KMS-11 (cell line): ENCODE measurements at regions not wholly inside any gene's neighbourhood (a gene's known extent, or its start where the extent isn't known, plus 50 kb on each side); places are given as distances from the start of the nearest gene placed in this dataset.

Experiments used
- H2AFZ ChIP-seq: fragments of 200-600 bp; sonication (generic); 2 replicates; pipeline ENCODE4 v1.6.1; 2016; ENCODE audit warnings: antibody characterized with exemption, mixed run types, low read depth
- H3K27ac ChIP-seq: fragments of 200-600 bp; sonication (generic); 2 replicates; pipeline ENCODE4 v1.6.1; 2016; ENCODE audit warnings: mild to moderate bottlenecking, mixed run types
- H3K27me3 ChIP-seq: fragments of 200-600 bp; sonication (generic); 2 replicates; pipeline ENCODE4 v1.6.1; 2017; ENCODE audit warnings: mild to moderate bottlenecking, low read depth, mixed run types, moderate library complexity; ENCODE audit not compliant: insufficient read depth
- H3K36me3 ChIP-seq: fragments of 200-600 bp; sonication (generic); 2 replicates; pipeline ENCODE4 v1.6.1; 2017; ENCODE audit warnings: mild to moderate bottlenecking, mixed run types; ENCODE audit not compliant: insufficient read depth
- H3K4me1 ChIP-seq: fragments of 200-600 bp; sonication (generic); 2 replicates; pipeline ENCODE4 v1.6.1; 2016; ENCODE audit warnings: mild to moderate bottlenecking, low read depth, mixed run types; ENCODE audit not compliant: poor library complexity, severe bottlenecking
- H3K4me2 ChIP-seq: fragments of 200-600 bp; sonication (generic); 2 replicates; pipeline ENCODE4 v1.7.0; 2016; ENCODE audit warnings: mild to moderate bottlenecking, mixed run types
- H3K4me3 ChIP-seq: fragments of 200-600 bp; sonication (generic); IDR thresholded peaks from 2 replicates; pipeline ENCODE4 v1.6.1; 2017; ENCODE audit warnings: low read depth, low read length, mixed read lengths; ENCODE audit not compliant: insufficient read depth
- H3K79me2 ChIP-seq: fragments of 200-600 bp; sonication (generic); 2 replicates; pipeline ENCODE4 v1.6.1; 2016; ENCODE audit warnings: low read depth, mixed run types; ENCODE audit not compliant: insufficient read depth
- H3K9ac ChIP-seq: fragments of 200-600 bp; sonication (generic); 2 replicates; pipeline ENCODE4 v1.6.1; 2016; ENCODE audit warnings: mild to moderate bottlenecking, mixed run types
- H4K20me1 ChIP-seq: fragments of 200-600 bp; sonication (generic); 2 replicates; pipeline ENCODE4 v1.6.1; 2016; ENCODE audit warnings: mild to moderate bottlenecking, mixed run types; ENCODE audit not compliant: insufficient read depth
- CTCF ChIP-seq: fragments of 200-600 bp; sonication (generic); conservative IDR thresholded peaks from 2 replicates; pipeline ENCODE4 v1.6.1; 2017; ENCODE audit warnings: low read depth, mild to moderate bottlenecking, antibody characterized with exemption, low read length, moderate library complexity, mixed read lengths

GRCh38 chr18:47506897-47507296 is 255.4 kb upstream of the SKOR2 start:
- no peak overlapping the region for H2AFZ ChIP-seq
- no peaks in the 10 kb centered on the region for H3K27me3 ChIP-seq
- H3K36me3 ChIP-seq: no peaks in the 10 kb centered on the region
- no peak overlapping the region for H3K4me3 ChIP-seq
- H3K4me2 ChIP-seq: no peak overlapping the region
- no peak overlapping the region for H3K9ac ChIP-seq
- no peaks in the 10 kb centered on the region for H4K20me1 ChIP-seq
- TF ChIP-seq CTCF: no peak
- no peak overlapping the region for H3K27ac ChIP-seq
- no peaks in the 10 kb centered on the region for H3K4me1 ChIP-seq
- no peaks in the 10 kb centered on the region for H3K79me2 ChIP-seq

GRCh38 chr18:47501946-47502345 is 250.5 kb upstream of the SKOR2 start:
- Histone ChIP-seq H3K4me1 (no peaks in the 10 kb centered on the region), H2AFZ (no peak overlapping the region), H4K20me1 (no peaks in the 10 kb centered on the region), H3K36me3 (no peaks in the 10 kb centered on the region), H3K79me2 (no peaks in the 10 kb centered on the region), H3K9ac (no peak overlapping the region), H3K27ac (no peak overlapping the region), H3K27me3 (no peaks in the 10 kb centered on the region), H3K4me2 (no peak overlapping the region), H3K4me3 (no peak overlapping the region)
- TF ChIP-seq CTCF: no peak

- TF ChIP-seq CTCF: no peak
- H3K79me2 ChIP-seq: no peaks in the 10 kb centered on the region
- H4K20me1 ChIP-seq: no peaks in the 10 kb centered on the region
- no peaks in the 10 kb centered on the region for H3K36me3 ChIP-seq
- no peak overlapping the region for H3K4me3 ChIP-seq
- H2AFZ ChIP-seq: no peak overlapping the region
- H3K27me3 ChIP-seq: no peaks in the 10 kb centered on the region
- no peaks in the 10 kb centered on the region for H3K4me1 ChIP-seq
- no peak overlapping the region for H3K4me2 ChIP-seq
- no peak overlapping the region for H3K27ac ChIP-seq
- H3K9ac ChIP-seq: no peak overlapping the region
Observed at GRCh38 chr18:47500930-47501329, 249.5 kb upstream of the SKOR2 start.

GRCh38 chr18:47492691-47493090 is 241.2 kb upstream of the SKOR2 start:
- H3K36me3 ChIP-seq: no peaks in the 10 kb centered on the region
- TF ChIP-seq CTCF: no peak
- H3K79me2 ChIP-seq: no peaks in the 10 kb centered on the region
- H3K4me3 ChIP-seq: no peak overlapping the region
- H3K4me2 ChIP-seq: no peak overlapping the region
- H3K27me3 ChIP-seq: no peaks in the 10 kb centered on the region
- no peaks in the 10 kb centered on the region for H4K20me1 ChIP-seq
- H3K27ac ChIP-seq: no peak overlapping the region
- no peak overlapping the region for H3K9ac ChIP-seq
- H3K4me1 ChIP-seq: no peaks in the 10 kb centered on the region
- H2AFZ ChIP-seq: no peak overlapping the region

GRCh38 chr18:47490882-47491281 is 239.4 kb upstream of the SKOR2 start:
- Histone ChIP-seq H3K79me2 (no peaks in the 10 kb centered on the region), H2AFZ (no peak overlapping the region), H3K4me2 (no peak overlapping the region), H3K27ac (no peak overlapping the region), H3K27me3 (no peaks in the 10 kb centered on the region), H3K4me1 (no peaks in the 10 kb centered on the region), H3K36me3 (no peaks in the 10 kb centered on the region), H4K20me1 (no peaks in the 10 kb centered on the region), H3K4me3 (no peak overlapping the region), H3K9ac (no peak overlapping the region)
- TF ChIP-seq CTCF: no peak
